K562 (cell line): ENCODE measurements at regions not wholly inside any gene's neighbourhood (a gene's known extent, or its start where the extent isn't known, plus 50 kb on each side); places are given as distances from the start of the nearest gene placed in this dataset.

Source experiments
- BHLHE40 ChIP-seq: IDR thresholded peaks from 2 replicates; pipeline ENCODE4 v1.6.1; 2011; ENCODE audit warnings: low read length, improper control_type of control experiment
- CHD2 ChIP-seq: IDR thresholded peaks from 2 replicates; pipeline ENCODE4 v1.6.1; 2011; ENCODE audit warnings: low read depth, low read length
- CXXC5 ChIP-seq: fragments of 250-450 bp; sonication (Bioruptor Pico); IDR thresholded peaks from 2 replicates; pipeline ENCODE4 v1.8.0; 2022; ENCODE audit warnings: inconsistent platforms, mild to moderate bottlenecking, moderate library complexity
- FIP1L1 ChIP-seq: fragments of 200-400 bp; formaldehyde crosslinking; IDR thresholded peaks from 2 replicates; pipeline ENCODE4 v1.6.1; 2018; ENCODE audit warnings: mild to moderate bottlenecking, low read depth, low read length; ENCODE audit not compliant: poor library complexity, severe bottlenecking
- POLR2A ChIP-seq: fragments of 450-650 bp; conservative IDR thresholded peaks from 2 replicates; pipeline ENCODE4 v1.6.1; 2016
- POLR2AphosphoS5 ChIP-seq: IDR thresholded peaks from 2 replicates; pipeline ENCODE4 v1.6.1; 2011; ENCODE audit warnings: mild to moderate bottlenecking, low read depth, low read length, moderate library complexity; ENCODE audit not compliant: control insufficient read depth, insufficient read depth
- POLR3G ChIP-seq: IDR thresholded peaks from 2 replicates; pipeline ENCODE4 v1.6.1; 2011; ENCODE audit not compliant: insufficient read length, insufficient replicate concordance; ENCODE audit errors: extremely low read depth
- RFX1 ChIP-seq: fragments of 450-650 bp; IDR thresholded peaks from 2 replicates; pipeline ENCODE4 v1.6.1; 2016; ENCODE audit warnings: mild to moderate bottlenecking, moderate library complexity
- ZNF134 ChIP-seq: fragments of 250-450 bp; sonication (Bioruptor Pico); conservative IDR thresholded peaks from 2 replicates; pipeline ENCODE4 v1.4.0; 2020
- TF ChIP-seq, protein P1 (sequence below): fragments of 250-450 bp; sonication (Bioruptor Pico); IDR thresholded peaks from 2 replicates; pipeline ENCODE4 v1.4.0; 2020; ENCODE audit warnings: mild to moderate bottlenecking, moderate library complexity
- TF ChIP-seq, protein P2 (sequence below): fragments of 200-800 bp; sonication (Bioruptor generic); IDR thresholded peaks from 2 replicates; pipeline ENCODE4 v1.6.1; 2016; ENCODE audit warnings: missing genetic modification characterization, missing compliant biosample characterization
- TF ChIP-seq, protein P3 (sequence below): fragments of 450-650 bp; formaldehyde crosslinking; IDR thresholded peaks from 2 replicates; pipeline ENCODE4 v1.4.0; 2020; ENCODE audit warnings: mild to moderate bottlenecking, moderate library complexity

DNA sequence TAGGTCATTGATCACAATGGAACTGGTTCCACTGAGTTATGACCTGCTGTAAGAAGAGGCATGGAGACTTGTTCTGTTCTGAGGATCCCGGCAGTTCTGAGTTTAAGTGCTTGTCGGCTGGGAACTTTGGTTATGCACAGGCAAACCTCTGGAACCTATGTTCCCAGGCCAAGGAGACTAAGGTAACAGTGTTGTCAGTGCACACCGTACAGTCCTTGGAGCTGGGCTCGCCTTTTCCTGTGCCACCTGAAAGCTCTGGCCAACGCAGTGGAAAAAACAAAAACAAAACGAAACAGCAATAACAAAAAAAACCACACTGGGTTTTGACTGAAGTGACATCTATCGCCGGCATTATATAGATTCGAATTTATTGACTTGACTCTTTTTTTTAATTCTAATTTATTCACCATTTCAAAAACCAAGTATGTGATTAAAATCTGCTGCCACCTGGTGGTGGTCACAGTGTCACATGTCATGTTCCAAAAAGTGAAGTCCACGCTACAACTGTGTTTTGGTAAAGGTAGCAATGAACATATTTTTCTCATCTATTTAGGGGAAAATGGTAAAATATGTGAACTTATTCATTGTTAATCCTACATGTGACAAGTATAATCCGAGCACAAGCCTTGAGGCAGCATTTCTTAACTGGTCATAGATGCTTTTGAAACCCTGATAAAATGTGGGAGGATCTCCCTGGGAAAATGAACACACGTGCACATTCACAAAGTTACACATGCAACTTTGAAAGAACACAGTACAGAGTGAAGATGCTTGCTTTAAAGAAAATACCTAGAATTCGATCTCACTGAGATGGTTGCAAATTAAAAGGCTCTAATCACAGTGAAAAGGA is 113.8 kb upstream of the PPP2R2D start:
- TF ChIP-seq RFX1 = no peak
- TF ChIP-seq CXXC5 = no peak
- no peak for TF ChIP-seq BHLHE40
- TF ChIP-seq, protein P1, sequence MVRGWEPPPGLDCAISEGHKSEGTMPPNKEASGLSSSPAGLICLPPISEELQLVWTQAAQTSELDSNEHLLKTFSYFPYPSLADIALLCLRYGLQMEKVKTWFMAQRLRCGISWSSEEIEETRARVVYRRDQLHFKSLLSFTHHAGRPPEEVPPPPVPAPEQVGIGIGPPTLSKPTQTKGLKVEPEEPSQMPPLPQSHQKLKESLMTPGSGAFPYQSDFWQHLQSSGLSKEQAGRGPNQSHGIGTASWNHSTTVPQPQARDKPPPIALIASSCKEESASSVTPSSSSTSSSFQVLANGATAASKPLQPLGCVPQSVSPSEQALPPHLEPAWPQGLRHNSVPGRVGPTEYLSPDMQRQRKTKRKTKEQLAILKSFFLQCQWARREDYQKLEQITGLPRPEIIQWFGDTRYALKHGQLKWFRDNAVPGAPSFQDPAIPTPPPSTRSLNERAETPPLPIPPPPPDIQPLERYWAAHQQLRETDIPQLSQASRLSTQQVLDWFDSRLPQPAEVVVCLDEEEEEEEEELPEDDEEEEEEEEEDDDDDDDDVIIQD (CRISPR knock-in tag) = no peak
- no peak for TF ChIP-seq CHD2
- no peak for TF ChIP-seq POLR2A
- TF ChIP-seq FIP1L1 = no peak
- TF ChIP-seq, protein P2, sequence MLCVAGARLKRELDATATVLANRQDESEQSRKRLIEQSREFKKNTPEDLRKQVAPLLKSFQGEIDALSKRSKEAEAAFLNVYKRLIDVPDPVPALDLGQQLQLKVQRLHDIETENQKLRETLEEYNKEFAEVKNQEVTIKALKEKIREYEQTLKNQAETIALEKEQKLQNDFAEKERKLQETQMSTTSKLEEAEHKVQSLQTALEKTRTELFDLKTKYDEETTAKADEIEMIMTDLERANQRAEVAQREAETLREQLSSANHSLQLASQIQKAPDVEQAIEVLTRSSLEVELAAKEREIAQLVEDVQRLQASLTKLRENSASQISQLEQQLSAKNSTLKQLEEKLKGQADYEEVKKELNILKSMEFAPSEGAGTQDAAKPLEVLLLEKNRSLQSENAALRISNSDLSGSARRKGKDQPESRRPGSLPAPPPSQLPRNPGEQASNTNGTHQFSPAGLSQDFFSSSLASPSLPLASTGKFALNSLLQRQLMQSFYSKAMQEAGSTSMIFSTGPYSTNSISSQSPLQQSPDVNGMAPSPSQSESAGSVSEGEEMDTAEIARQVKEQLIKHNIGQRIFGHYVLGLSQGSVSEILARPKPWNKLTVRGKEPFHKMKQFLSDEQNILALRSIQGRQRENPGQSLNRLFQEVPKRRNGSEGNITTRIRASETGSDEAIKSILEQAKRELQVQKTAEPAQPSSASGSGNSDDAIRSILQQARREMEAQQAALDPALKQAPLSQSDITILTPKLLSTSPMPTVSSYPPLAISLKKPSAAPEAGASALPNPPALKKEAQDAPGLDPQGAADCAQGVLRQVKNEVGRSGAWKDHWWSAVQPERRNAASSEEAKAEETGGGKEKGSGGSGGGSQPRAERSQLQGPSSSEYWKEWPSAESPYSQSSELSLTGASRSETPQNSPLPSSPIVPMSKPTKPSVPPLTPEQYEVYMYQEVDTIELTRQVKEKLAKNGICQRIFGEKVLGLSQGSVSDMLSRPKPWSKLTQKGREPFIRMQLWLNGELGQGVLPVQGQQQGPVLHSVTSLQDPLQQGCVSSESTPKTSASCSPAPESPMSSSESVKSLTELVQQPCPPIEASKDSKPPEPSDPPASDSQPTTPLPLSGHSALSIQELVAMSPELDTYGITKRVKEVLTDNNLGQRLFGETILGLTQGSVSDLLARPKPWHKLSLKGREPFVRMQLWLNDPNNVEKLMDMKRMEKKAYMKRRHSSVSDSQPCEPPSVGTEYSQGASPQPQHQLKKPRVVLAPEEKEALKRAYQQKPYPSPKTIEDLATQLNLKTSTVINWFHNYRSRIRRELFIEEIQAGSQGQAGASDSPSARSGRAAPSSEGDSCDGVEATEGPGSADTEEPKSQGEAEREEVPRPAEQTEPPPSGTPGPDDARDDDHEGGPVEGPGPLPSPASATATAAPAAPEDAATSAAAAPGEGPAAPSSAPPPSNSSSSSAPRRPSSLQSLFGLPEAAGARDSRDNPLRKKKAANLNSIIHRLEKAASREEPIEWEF (CRISPR knock-in tag) = no peak
- no peak for TF ChIP-seq POLR3G
- no peak for TF ChIP-seq POLR2AphosphoS5
- no peak for TF ChIP-seq ZNF134
- TF ChIP-seq, protein P3, sequence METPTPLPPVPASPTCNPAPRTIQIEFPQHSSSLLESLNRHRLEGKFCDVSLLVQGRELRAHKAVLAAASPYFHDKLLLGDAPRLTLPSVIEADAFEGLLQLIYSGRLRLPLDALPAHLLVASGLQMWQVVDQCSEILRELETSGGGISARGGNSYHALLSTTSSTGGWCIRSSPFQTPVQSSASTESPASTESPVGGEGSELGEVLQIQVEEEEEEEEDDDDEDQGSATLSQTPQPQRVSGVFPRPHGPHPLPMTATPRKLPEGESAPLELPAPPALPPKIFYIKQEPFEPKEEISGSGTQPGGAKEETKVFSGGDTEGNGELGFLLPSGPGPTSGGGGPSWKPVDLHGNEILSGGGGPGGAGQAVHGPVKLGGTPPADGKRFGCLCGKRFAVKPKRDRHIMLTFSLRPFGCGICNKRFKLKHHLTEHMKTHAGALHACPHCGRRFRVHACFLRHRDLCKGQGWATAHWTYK (CRISPR knock-in tag) = no peak
